IPS-18a (cell line): ENCODE measurements at regions not wholly inside any gene's neighbourhood (a gene's known extent, or its start where the extent isn't known, plus 50 kb on each side); places are given as distances from the start of the nearest gene placed in this dataset.

Experiments used
- H3K27ac ChIP-seq: one replicate; pipeline ENCODE4 v1.5.1; 2013; ENCODE audit warnings: low read length
- H3K27me3 ChIP-seq: one replicate; pipeline ENCODE4 v1.6.1; 2013; ENCODE audit warnings: mild to moderate bottlenecking, low read length; ENCODE audit not compliant: control insufficient read depth, insufficient read depth
- H3K36me3 ChIP-seq: one replicate; pipeline ENCODE4 v1.6.1; 2013; ENCODE audit warnings: low read depth, low read length; ENCODE audit not compliant: control insufficient read depth
- H3K4me1 ChIP-seq: one replicate; pipeline ENCODE4 v1.6.1; 2013; ENCODE audit warnings: low read depth, low read length; ENCODE audit not compliant: control insufficient read depth
- H3K4me3 ChIP-seq: one replicate; pipeline ENCODE4 v1.5.1; 2013; ENCODE audit warnings: low read length
- H3K9ac ChIP-seq: one replicate; pipeline ENCODE4 v1.6.1; 2013; ENCODE audit warnings: mild to moderate bottlenecking, low read length, moderate library complexity
- H3K9me3 ChIP-seq: one replicate; pipeline ENCODE4 v1.6.1; 2013; ENCODE audit warnings: low read depth, low read length; ENCODE audit not compliant: control insufficient read depth

DNA sequence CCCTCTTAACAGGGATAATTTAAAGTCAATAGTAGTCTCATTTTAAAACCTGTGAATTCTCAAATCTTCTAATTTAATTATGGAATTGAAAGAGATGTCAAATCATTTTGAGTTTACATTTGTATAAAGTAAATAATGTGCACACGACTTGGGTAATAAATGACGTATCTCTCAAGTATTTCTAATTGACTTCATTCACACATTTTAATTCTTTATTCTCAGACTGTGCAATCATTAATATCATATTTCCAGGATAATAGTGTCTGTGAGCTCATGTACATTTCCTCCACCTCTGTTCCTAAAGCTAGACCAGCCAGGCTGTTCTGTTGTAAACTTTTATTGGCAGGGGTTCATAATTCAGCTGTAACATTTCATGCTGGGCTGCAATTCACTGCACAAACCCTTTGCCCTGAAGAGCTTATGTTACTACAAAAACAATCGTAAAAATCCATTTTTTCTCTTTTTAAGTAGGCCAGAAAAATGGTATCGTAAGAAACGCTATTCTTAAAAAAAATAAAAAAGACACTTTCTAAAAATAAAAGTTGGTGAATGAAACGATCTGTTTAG is 1103.1 kb upstream of the TENM3 start:
- Histone ChIP-seq H3K36me3 (no peaks in the 10 kb centered on the region), H3K27ac (no peak overlapping the region), H3K27me3 (no peaks in the 10 kb centered on the region), H3K4me3 (no peak overlapping the region), H3K9ac (no peak overlapping the region), H3K9me3 (no peaks in the 10 kb centered on the region), H3K4me1 (no peaks in the 10 kb centered on the region)

DNA sequence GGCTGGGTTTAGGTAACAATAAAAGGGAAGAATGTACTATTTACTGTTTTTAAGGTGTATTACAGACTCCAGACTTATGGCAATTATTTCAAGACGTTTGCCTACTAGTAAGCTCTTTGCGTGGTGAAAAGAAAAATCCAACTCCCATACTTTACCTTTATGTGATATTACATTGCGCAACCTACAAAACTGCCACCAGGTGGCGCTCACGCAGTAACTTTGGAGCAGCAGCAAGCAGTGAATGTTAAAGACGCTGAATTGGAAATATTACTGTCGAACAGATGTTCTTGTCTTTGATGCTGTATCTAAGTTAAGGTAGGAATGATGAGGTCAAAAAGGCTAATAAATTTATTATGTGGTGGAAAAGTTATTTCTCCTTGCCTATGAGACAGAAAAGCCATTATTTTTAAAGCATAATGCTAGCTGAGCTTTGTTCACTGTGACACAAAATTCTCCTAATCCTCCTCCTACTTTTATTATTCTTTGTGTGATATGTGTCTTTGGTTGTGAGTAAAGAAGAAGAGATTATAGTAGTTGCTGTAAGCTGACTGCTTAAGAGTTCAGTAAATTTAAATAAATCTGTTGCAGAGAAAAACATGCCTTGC is 1099.8 kb upstream of the TENM3 start:
- H3K27ac ChIP-seq: no peak overlapping the region
- no peak overlapping the region for H3K4me3 ChIP-seq
- H3K36me3 ChIP-seq: no peaks in the 10 kb centered on the region
- no peaks in the 10 kb centered on the region for H3K9me3 ChIP-seq
- no peaks in the 10 kb centered on the region for H3K4me1 ChIP-seq
- H3K27me3 ChIP-seq: no peaks in the 10 kb centered on the region
- no peak overlapping the region for H3K9ac ChIP-seq

DNA sequence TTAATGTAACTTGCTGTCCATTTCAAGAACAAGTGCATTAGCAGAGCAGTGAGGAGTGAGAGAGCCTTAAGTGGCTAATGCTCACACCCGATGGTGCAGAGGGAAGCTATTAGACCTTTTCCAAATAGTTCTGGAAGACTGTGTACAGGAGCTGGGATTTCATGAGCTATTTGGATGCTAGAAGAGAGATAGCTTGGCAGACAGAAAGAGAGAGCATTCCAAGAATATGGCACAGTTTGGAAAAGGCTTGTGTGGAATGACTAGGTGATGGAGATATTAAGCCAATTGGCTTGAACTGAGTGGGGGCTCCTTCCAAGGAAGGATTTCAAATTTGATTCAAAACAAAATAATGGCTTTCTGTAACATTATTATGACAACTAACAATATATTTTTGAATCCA is 1097.2 kb upstream of the TENM3 start:
- Histone ChIP-seq H3K9me3 (no peaks in the 10 kb centered on the region), H3K9ac (no peak overlapping the region), H3K27ac (no peak overlapping the region), H3K4me1 (no peaks in the 10 kb centered on the region), H3K27me3 (no peaks in the 10 kb centered on the region), H3K4me3 (no peak overlapping the region), H3K36me3 (no peaks in the 10 kb centered on the region)

DNA sequence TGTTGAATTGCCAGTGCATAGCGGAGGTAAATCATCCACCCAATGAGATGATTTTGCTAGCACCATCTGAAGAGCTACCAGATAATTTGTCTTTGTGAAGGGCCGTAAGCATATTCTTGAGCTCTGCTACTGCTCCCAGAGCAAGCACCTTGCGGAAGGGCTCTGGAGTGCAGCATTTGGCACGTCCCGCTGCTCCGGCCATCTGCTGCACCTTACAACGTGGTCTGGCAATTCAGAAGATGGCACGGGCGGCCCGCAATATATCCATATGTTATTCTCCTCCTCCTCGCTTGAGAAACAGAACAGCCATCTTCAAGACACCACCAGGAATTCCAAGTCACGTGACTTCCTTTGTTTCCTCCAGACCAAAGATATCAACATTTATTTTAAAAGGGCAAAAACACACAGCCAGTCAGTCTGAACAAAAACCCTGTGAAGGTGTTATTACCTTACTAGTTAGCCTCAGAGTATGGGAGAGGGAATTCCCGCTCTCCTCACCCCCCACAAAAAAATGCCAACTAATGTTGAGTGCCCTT is 1095.7 kb upstream of the TENM3 start:
- H3K9ac ChIP-seq: no peak overlapping the region
- no peaks in the 10 kb centered on the region for H3K9me3 ChIP-seq
- H3K27me3 ChIP-seq: no peaks in the 10 kb centered on the region
- no peaks in the 10 kb centered on the region for H3K4me1 ChIP-seq
- H3K4me3 ChIP-seq: no peak overlapping the region
- no peak overlapping the region for H3K27ac ChIP-seq
- H3K36me3 ChIP-seq: no peaks in the 10 kb centered on the region

DNA sequence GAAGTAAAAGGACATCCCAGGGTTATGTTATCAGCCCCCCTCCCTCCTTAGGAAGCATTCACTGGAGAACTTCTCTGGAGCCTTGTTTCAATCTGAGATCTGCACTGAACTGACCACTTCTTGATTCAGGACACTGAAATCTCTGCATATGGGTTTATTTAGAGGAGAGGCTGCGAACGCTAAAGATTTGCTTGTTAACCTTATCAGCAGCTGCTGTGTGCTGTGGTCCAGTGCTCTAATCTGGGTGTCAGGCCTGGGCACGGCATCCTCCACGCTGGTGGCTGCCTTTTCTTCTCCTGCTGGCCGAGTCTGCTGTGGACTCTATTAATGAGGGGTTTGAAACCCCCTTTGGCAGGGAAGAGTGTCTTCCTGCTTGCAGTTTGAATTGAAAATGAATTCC is 1094.7 kb upstream of the TENM3 start:
- Histone ChIP-seq H3K36me3 (no peaks in the 10 kb centered on the region), H3K9ac (no peak overlapping the region), H3K4me1 (no peaks in the 10 kb centered on the region), H3K27me3 (no peaks in the 10 kb centered on the region), H3K9me3 (no peaks in the 10 kb centered on the region), H3K27ac (no peak overlapping the region), H3K4me3 (no peak overlapping the region)

DNA sequence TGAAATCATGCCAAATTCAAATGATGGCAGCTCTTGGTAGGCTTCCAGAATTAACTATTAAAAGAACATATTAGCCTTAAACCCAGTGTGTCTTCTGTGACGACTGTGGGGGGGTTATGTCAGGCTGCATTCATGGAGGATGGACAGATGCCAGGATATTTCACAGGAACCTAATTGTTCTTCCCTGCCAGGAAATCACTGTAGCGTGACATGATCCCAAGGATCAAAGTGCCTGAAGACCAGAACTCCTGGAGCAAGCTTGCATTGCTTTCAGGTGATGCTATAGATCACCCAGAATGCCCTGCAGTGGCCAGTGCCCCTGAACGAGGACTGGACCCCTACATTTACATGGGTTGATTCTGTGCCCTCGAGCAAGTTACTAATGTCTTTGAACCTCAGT is 1093.0 kb upstream of the TENM3 start:
- Histone ChIP-seq H3K4me1 (no peaks in the 10 kb centered on the region), H3K27me3 (no peaks in the 10 kb centered on the region), H3K27ac (no peak overlapping the region), H3K9me3 (no peaks in the 10 kb centered on the region), H3K4me3 (no peak overlapping the region), H3K9ac (no peak overlapping the region), H3K36me3 (no peaks in the 10 kb centered on the region)

DNA sequence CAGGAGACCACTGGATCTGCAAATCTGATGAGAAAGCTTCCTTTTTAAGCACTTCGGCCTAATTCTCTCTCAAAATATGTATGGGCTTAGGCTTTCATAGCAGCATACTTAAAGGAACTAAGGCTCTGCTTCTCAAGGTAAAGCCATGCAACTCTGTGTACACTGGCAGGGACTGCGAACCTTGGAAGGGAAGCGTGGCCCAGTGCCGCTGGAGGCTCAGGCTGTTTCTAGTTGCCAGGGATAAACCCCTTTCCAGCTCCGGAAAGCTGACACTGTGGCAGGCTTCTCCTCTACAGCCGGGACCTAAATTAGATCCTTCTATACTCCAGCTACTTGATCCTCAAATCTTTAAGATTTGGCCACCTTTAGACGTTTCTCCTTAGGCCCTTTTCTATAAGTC is 1091.3 kb upstream of the TENM3 start:
- Histone ChIP-seq H3K27me3 (no peaks in the 10 kb centered on the region), H3K27ac (no peak overlapping the region), H3K9ac (no peak overlapping the region), H3K4me1 (no peaks in the 10 kb centered on the region), H3K36me3 (no peaks in the 10 kb centered on the region), H3K4me3 (no peak overlapping the region), H3K9me3 (no peaks in the 10 kb centered on the region)

DNA sequence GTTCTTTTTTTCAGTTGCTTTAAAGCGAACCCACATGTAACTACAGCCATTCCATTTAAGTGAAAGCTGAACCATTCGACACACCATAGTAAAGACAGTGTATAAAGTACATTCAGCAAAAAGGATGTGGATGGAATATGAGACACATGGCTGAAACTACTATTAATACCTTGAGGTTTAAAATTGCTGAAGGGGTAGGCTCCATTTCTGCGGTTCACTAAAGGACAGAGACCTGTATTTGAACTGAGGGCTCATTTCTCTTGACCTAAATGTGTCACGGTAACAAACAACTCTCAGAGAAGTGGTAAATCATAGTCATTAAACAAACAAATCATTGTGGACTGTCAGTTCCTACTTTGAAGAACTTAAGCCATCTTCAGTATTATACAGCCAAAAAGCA is 1085.6 kb upstream of the TENM3 start:
- H3K4me1 ChIP-seq: peaks cover 7% of the 10 kb centered on the region
- H3K27me3 ChIP-seq: no peaks in the 10 kb centered on the region
- H3K36me3 ChIP-seq: no peaks in the 10 kb centered on the region
- H3K9ac ChIP-seq: no peak overlapping the region
- no peak overlapping the region for H3K27ac ChIP-seq
- H3K4me3 ChIP-seq: no peak overlapping the region
- no peaks in the 10 kb centered on the region for H3K9me3 ChIP-seq

DNA sequence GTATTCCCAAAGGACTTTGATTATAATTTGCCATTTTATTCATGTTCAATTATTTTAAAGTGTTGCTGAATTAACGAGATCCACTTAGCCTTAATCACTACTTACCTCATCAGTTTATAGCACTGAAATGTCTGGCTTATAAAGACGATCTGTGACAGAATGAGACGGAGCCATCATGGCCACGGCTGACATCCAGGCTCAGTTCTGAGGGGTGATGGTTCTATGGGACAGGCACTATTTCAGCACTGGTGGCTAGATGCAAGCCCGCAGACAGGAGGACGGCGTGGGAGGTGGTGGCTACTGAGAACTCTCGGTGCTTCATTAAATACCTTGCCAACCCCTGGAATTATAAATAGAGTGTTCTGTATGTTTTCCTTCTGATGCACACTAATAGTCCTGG is 1084.2 kb upstream of the TENM3 start:
- no peaks in the 10 kb centered on the region for H3K9me3 ChIP-seq
- H3K4me3 ChIP-seq: no peak overlapping the region
- no peak overlapping the region for H3K9ac ChIP-seq
- no peaks in the 10 kb centered on the region for H3K36me3 ChIP-seq
- no peak overlapping the region for H3K27ac ChIP-seq
- H3K27me3 ChIP-seq: no peaks in the 10 kb centered on the region
- H3K4me1 ChIP-seq: peaks cover 7% of the 10 kb centered on the region

DNA sequence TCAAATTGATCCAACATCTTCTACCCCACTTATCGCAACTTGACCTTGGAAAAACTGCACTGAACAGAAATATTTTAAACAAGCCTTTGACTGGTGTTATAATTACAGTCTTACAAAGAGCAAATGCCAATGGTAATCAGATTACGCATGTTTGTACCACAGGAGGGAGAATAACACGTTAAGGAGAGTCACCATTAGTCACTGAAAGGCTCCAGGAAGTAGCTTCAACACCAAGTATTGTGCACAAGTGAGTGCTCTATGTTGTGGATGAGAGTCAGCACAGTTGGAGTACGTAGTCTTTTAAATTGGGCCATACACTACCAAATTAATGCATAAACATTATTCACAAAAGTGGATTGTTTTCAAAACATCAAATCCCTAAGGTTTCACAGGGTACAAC is 1081.5 kb upstream of the TENM3 start:
- H3K9me3 ChIP-seq: no peaks in the 10 kb centered on the region
- H3K27me3 ChIP-seq: peaks cover 15% of the 10 kb centered on the region
- no peak overlapping the region for H3K9ac ChIP-seq
- H3K27ac ChIP-seq: no peak overlapping the region
- no peak overlapping the region for H3K4me3 ChIP-seq
- peaks cover 20% of the 10 kb centered on the region for H3K4me1 ChIP-seq
- H3K36me3 ChIP-seq: no peaks in the 10 kb centered on the region

DNA sequence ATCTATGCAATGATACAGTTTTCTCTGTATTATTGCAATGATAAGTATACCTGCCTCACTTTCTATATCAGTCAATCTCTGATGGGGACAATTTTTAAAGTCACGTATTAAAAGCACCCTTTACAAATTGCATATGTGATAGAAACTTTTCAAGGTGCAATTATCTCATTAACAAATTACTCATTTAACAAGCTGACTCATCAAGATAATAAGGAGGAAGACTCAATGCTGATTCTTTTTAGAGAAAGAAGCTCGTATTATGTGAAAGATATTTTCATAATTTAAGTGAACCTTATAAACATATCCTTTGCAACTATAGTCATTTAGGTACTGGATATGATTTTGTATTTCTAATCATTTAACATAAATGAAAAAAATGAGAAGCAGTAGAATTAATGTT is 1080.9 kb upstream of the TENM3 start:
- H3K4me1 ChIP-seq: peaks cover 23% of the 10 kb centered on the region
- no peak overlapping the region for H3K27ac ChIP-seq
- H3K9ac ChIP-seq: no peak overlapping the region
- H3K4me3 ChIP-seq: no peak overlapping the region
- no peaks in the 10 kb centered on the region for H3K36me3 ChIP-seq
- no peaks in the 10 kb centered on the region for H3K9me3 ChIP-seq
- H3K27me3 ChIP-seq: peaks cover 16% of the 10 kb centered on the region

DNA sequence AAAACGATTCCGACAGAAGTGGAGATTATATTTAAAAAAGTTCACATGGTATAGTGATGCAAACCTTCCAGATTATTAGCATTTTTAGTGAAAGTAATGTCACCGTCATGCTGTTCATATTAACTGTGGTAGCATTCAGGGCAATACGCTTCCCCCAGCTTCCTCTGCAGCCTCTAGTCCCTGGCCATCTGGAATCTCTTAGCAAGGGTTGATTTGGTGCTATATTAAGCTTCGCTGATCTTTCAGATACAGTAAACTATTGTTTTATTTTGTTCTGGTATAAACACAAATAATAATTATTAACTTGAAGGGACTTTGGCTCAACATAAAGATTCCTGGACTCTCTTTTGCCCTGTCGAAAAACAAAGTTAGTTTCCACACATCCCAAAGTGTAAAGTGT is 1080.5 kb upstream of the TENM3 start:
- Histone ChIP-seq H3K36me3 (no peaks in the 10 kb centered on the region), H3K9ac (no peak overlapping the region), H3K4me3 (no peak overlapping the region), H3K27ac (no peak overlapping the region), H3K4me1 (peaks cover 27% of the 10 kb centered on the region), H3K9me3 (no peaks in the 10 kb centered on the region), H3K27me3 (peaks cover 20% of the 10 kb centered on the region)
